ENCODE measurements at regions not wholly inside any gene's neighbourhood (a gene's known extent, or its start where the extent isn't known, plus 50 kb on each side); places are given as distances from the start of the nearest gene placed in this dataset.

DNA sequence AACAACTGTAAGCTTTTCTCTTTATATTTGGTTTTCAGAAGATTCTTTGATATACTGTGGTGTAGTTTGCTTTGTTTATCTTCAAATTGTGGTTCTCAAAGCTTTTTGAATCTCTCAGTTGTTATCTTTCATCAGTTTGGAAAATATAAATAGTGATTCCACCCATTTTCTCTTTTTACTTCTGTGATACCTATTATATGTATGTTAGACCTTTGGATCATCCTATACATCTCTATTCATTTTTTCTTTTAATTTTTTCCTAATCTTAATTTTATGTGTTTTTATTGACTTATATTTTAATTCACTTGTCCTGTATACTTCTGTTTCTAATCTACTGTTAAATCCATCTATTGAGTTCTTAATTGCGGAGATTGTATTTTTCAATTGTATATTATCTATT lies 160.7 kb upstream of the COL8A1 start:
- TF ChIP-seq, protein P1, sequence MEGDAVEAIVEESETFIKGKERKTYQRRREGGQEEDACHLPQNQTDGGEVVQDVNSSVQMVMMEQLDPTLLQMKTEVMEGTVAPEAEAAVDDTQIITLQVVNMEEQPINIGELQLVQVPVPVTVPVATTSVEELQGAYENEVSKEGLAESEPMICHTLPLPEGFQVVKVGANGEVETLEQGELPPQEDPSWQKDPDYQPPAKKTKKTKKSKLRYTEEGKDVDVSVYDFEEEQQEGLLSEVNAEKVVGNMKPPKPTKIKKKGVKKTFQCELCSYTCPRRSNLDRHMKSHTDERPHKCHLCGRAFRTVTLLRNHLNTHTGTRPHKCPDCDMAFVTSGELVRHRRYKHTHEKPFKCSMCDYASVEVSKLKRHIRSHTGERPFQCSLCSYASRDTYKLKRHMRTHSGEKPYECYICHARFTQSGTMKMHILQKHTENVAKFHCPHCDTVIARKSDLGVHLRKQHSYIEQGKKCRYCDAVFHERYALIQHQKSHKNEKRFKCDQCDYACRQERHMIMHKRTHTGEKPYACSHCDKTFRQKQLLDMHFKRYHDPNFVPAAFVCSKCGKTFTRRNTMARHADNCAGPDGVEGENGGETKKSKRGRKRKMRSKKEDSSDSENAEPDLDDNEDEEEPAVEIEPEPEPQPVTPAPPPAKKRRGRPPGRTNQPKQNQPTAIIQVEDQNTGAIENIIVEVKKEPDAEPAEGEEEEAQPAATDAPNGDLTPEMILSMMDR (IDR thresholded peaks at IDR 0.05), result no peak
- no peak for TF ChIP-seq POLR2A (IDR thresholded peaks at IDR 0.05)
